ENCODE measurements at regions not wholly inside any gene's neighbourhood (a gene's known extent, or its start where the extent isn't known, plus 50 kb on each side); places are given as distances from the start of the nearest gene placed in this dataset.

GRCh38 chr5:96326902-96327301 is 106.1 kb downstream of the PCSK1 start:
- Mint-ChIP-seq H3K9me3 (ENCODE audit: unreplicated experiment) (peaks cover 7% of the 10 kb centered on the region), H3K36me3 (ENCODE audit: insufficient read depth, unreplicated experiment) (no peaks in the 10 kb centered on the region), H3K4me1 (ENCODE audit: insufficient read depth, unreplicated experiment) (peaks cover 24% of the 10 kb centered on the region), H3K27ac (ENCODE audit: low read depth, unreplicated experiment) (no peak overlapping the region), H3K27me3 (ENCODE audit: insufficient read depth, unreplicated experiment) (no peaks in the 10 kb centered on the region), H3K4me3 (ENCODE audit: unreplicated experiment) (no peak overlapping the region)
- intact Hi-C loops (cut with micrococcal nuclease): no loop called here
- no peak for TF ChIP-seq CTCF (IDR thresholded peaks at IDR 0.05; ENCODE audit: unreplicated experiment)
- CTCF ChIA-PET: interaction anchor here (1.3 to 1.4 kb wide), 2 partner anchors 12 to 468 kb away, joined by 4 to 5 read pairs; no protein-coding TSS in a partner anchor
- POLR2A ChIA-PET: interaction anchor here (0.7 to 1.4 kb wide), 4 partner anchors 8 to 404 kb away, joined by 3 to 4 read pairs (median 4); no protein-coding TSS in a partner anchor
- DNase-seq (ENCODE audit: unreplicated experiment): no peak
- BruUV-seq (replicated peaks): no TSS peak

- Mint-ChIP-seq H3K27me3 (ENCODE audit: insufficient read depth, unreplicated experiment) (no peaks in the 10 kb centered on the region), H3K36me3 (ENCODE audit: insufficient read depth, unreplicated experiment) (no peaks in the 10 kb centered on the region), H3K9me3 (ENCODE audit: unreplicated experiment) (peaks cover 7% of the 10 kb centered on the region), H3K4me3 (ENCODE audit: unreplicated experiment) (no peak overlapping the region), H3K27ac (ENCODE audit: low read depth, unreplicated experiment) (peak overlapping the region; percentile 13), H3K4me1 (ENCODE audit: insufficient read depth, unreplicated experiment) (peaks cover 5% of the 10 kb centered on the region)
- intact Hi-C loops (cut with micrococcal nuclease): loop anchor here (5.0 kb wide), 2 partner anchors 37 to 97 kb away; no protein-coding TSS in a partner anchor
- ChIA-PET CTCF (interaction anchor here (0.6 to 1.0 kb wide), 4 partner anchors 12 to 463 kb away, joined by 3 read pairs; no protein-coding TSS in a partner anchor), POLR2A (interaction anchor here (0.7 to 2.0 kb wide), 4 partner anchors 13 to 362 kb away, joined by 3 to 7 read pairs (median 4); no protein-coding TSS in a partner anchor)
- BruUV-seq (replicated peaks): no TSS peak
- TF ChIP-seq CTCF (IDR thresholded peaks at IDR 0.05; ENCODE audit: unreplicated experiment): no peak
- peak; percentile 92 for DNase-seq (ENCODE audit: unreplicated experiment)
Measured at GRCh38 chr5:96324708-96325107, 108.3 kb downstream of the PCSK1 start.

- no TSS peak for BruUV-seq (replicated peaks)
- no peak for DNase-seq (ENCODE audit: unreplicated experiment)
- peaks cover 7% of the 10 kb centered on the region for H3K9me3 Mint-ChIP-seq (ENCODE audit: unreplicated experiment)
- intact Hi-C loops (cut with micrococcal nuclease): loop anchor here (5.0 kb wide), 2 partner anchors 36 to 96 kb away; no protein-coding TSS in a partner anchor
- TF ChIP-seq CTCF (IDR thresholded peaks at IDR 0.05; ENCODE audit: unreplicated experiment): no peak
- H3K4me3 Mint-ChIP-seq (ENCODE audit: unreplicated experiment): no peak overlapping the region
- ChIA-PET CTCF (interaction anchor here (0.6 to 2.1 kb wide), 8 partner anchors 9 to 476 kb away, joined by 3 to 9 read pairs (median 3); no protein-coding TSS in a partner anchor), POLR2A (interaction anchor here (0.6 to 1.7 kb wide), 3 partner anchors 173 to 603 kb away, joined by 3 to 5 read pairs (median 3); no protein-coding TSS in a partner anchor)
- no peaks in the 10 kb centered on the region for H3K27me3 Mint-ChIP-seq (ENCODE audit: insufficient read depth, unreplicated experiment)
- H3K4me1 Mint-ChIP-seq (ENCODE audit: insufficient read depth, unreplicated experiment): peaks cover 5% of the 10 kb centered on the region
- no peak overlapping the region for H3K27ac Mint-ChIP-seq (ENCODE audit: low read depth, unreplicated experiment)
- H3K36me3 Mint-ChIP-seq (ENCODE audit: insufficient read depth, unreplicated experiment): no peaks in the 10 kb centered on the region
Measured at GRCh38 chr5:96322865-96323264, 110.2 kb downstream of the PCSK1 start.

- intact Hi-C loops (cut with micrococcal nuclease): loop anchor here (5.0 kb wide), 2 partner anchors 35 to 95 kb away; no protein-coding TSS in a partner anchor
Measured at GRCh38 chr5:96322217-96322616, 110.8 kb downstream of the PCSK1 start.

More at GRCh38 chr5:96322217-96322616, 110.8 kb downstream of the PCSK1 start:
- DNase-seq (ENCODE audit: unreplicated experiment): no peak
- Mint-ChIP-seq H3K27ac (ENCODE audit: low read depth, unreplicated experiment) (no peak overlapping the region), H3K9me3 (ENCODE audit: unreplicated experiment) (peaks cover 7% of the 10 kb centered on the region), H3K27me3 (ENCODE audit: insufficient read depth, unreplicated experiment) (no peaks in the 10 kb centered on the region), H3K36me3 (ENCODE audit: insufficient read depth, unreplicated experiment) (no peaks in the 10 kb centered on the region), H3K4me3 (ENCODE audit: unreplicated experiment) (no peak overlapping the region), H3K4me1 (ENCODE audit: insufficient read depth, unreplicated experiment) (peaks cover 5% of the 10 kb centered on the region)
- TF ChIP-seq CTCF (IDR thresholded peaks at IDR 0.05; ENCODE audit: unreplicated experiment): no peak
- ChIA-PET POLR2A (interaction anchor here (0.6 kb wide), 1 partner anchor 244 kb away, joined by 3 read pairs; no protein-coding TSS in a partner anchor), CTCF (interaction anchor here (1.2 to 2.1 kb wide), 2 partner anchors 14 to 21 kb away, joined by 4 to 9 read pairs; no protein-coding TSS in a partner anchor)
- BruUV-seq (replicated peaks): no TSS peak

Measured in MCF 10A (cell line).